Uterus (tissue), 3 donors: ENCODE measurements at regions not wholly inside any gene's neighbourhood (a gene's known extent, or its start where the extent isn't known, plus 50 kb on each side); places are given as distances from the start of the nearest gene placed in this dataset.
A peak's percentile ranks its signal among the peaks of the same experiment; 100 is the strongest.

Source experiments
- DNase-seq, 2 donors: peaks; one replicate each; pipeline ENCODE4 v3.0.0-alpha.2; 2019 to 2020
- H3K27ac ChIP-seq, 2 donors: fragments of 200-600 bp; sonication (generic); 1 replicate in 1 of 2; 2 replicates in 1 of 2; pipeline ENCODE4 v1.5.1; 2016 to 2018
- H3K27me3 ChIP-seq, 2 donors: fragments of 200-600 bp; sonication (generic); one replicate each; pipeline ENCODE4 v1.5.1; 2018 to 2019; ENCODE audit warnings: control low read depth in 1 of 2
- H3K36me3 ChIP-seq, 2 donors: fragments of 200-600 bp; sonication (generic); one replicate each; pipeline ENCODE4 v1.5.1; 2019; ENCODE audit warnings: control low read depth in 1 of 2
- H3K4me1 ChIP-seq, 2 donors: fragments of 200-600 bp; sonication (generic); one replicate each; pipeline ENCODE4 v1.5.1; 2018 to 2019; ENCODE audit warnings: control low read depth in 1 of 2
- H3K4me3 ChIP-seq, 2 donors: fragments of 200-600 bp; sonication (generic); 1 replicate in 1 of 2; 2 replicates in 1 of 2; pipeline ENCODE4 v1.5.1; 2018 to 2019; ENCODE audit warnings: mild to moderate bottlenecking in 1 of 2
- H3K9me3 ChIP-seq, 2 donors: fragments of 200-600 bp; sonication (generic); one replicate each; pipeline ENCODE4 v1.5.1; 2019; ENCODE audit warnings: control low read depth in 1 of 2
- CTCF ChIP-seq, 4 experiments: fragments of 200-600 bp in 2 of 4; fragments of 450-650 bp in 2 of 4; sonication (generic) in 2 of 4; IDR thresholded peaks; one replicate each; pipeline ENCODE4 v1.5.1; 2016 to 2019; ENCODE audit warnings: antibody characterized with exemption in 4 of 4, mild to moderate bottlenecking in 2 of 4, moderate library complexity in 1 of 4
- POLR2A ChIP-seq, 2 donors: fragments of 450-650 bp; IDR thresholded peaks; one replicate each; pipeline ENCODE4 v1.6.1; 2016; ENCODE audit warnings: antibody characterized with exemption in 2 of 2, mild to moderate bottlenecking in 1 of 2, moderate library complexity in 1 of 2
- intact Hi-C: fragments of 100-400 bp; cut with DNase I; formaldehyde crosslinking; loops from one replicate; pipeline ENCODE4 v1.15.1; 2023; ENCODE audit warnings: low total_unique reads
- donor health status: DM: yes; HTN: yes; CAD: no.

GRCh38 chr6:167759206-167759605, 67.5 kb upstream of the AFDN start:
- H3K27ac ChIP-seq: no peak overlapping the region
- H3K27me3 ChIP-seq: no peaks in the 10 kb centered on the region
- DNase-seq: no peak
- intact Hi-C loops: no loop called here
- H3K4me1 ChIP-seq: peaks cover 0 to 7% of the 10 kb centered on the region in 2 donors
- TF ChIP-seq POLR2A (IDR thresholded peaks at IDR 0.05): no peak
- TF ChIP-seq CTCF (IDR thresholded peaks at IDR 0.05): no peak
- no peak overlapping the region for H3K4me3 ChIP-seq
- no peaks in the 10 kb centered on the region for H3K36me3 ChIP-seq
- H3K9me3 ChIP-seq: no peaks in the 10 kb centered on the region

GRCh38 chr6:167759912-167760311, 66.8 kb upstream of the AFDN start:
- Histone ChIP-seq H3K4me3 (no peak overlapping the region), H3K4me1 (peaks cover 0 to 7% of the 10 kb centered on the region in 2 donors), H3K36me3 (no peaks in the 10 kb centered on the region), H3K27me3 (no peaks in the 10 kb centered on the region), H3K9me3 (no peaks in the 10 kb centered on the region), H3K27ac (no peak overlapping the region)
- intact Hi-C loops: no loop called here
- no peak for DNase-seq
- no peak for TF ChIP-seq POLR2A (IDR thresholded peaks at IDR 0.05)
- TF ChIP-seq CTCF (IDR thresholded peaks at IDR 0.05): no peak

GRCh38 chr6:167760979-167761793, 65.5 kb upstream of the AFDN start:
- no peaks in the 10 kb centered on the region for H3K9me3 ChIP-seq
- peak overlapping the region in 1 of 2 donors; percentile 33 for H3K27ac ChIP-seq
- no peak overlapping the region for H3K4me3 ChIP-seq
- H3K36me3 ChIP-seq: no peaks in the 10 kb centered on the region
- intact Hi-C loops: no loop called here
- H3K4me1 ChIP-seq: peaks cover 0 to 7% of the 10 kb centered on the region in 2 donors
- no peaks in the 10 kb centered on the region for H3K27me3 ChIP-seq
- TF ChIP-seq CTCF (IDR thresholded peaks at IDR 0.05) (no peak), POLR2A (IDR thresholded peaks at IDR 0.05) (no peak)
- DNase-seq: peak; percentile 48 to 59

- intact Hi-C loops: no loop called here
- DNase-seq: no peak
- Histone ChIP-seq H3K9me3 (no peaks in the 10 kb centered on the region), H3K36me3 (no peaks in the 10 kb centered on the region), H3K4me3 (no peak overlapping the region), H3K4me1 (peaks cover 0 to 7% of the 10 kb centered on the region in 2 donors), H3K27me3 (no peaks in the 10 kb centered on the region), H3K27ac (no peak overlapping the region)
- TF ChIP-seq POLR2A (IDR thresholded peaks at IDR 0.05): no peak
- TF ChIP-seq CTCF (IDR thresholded peaks at IDR 0.05): no peak
Observed at GRCh38 chr6:167761794-167762258, 64.9 kb upstream of the AFDN start.

- Histone ChIP-seq H3K4me3 (no peak overlapping the region), H3K36me3 (no peaks in the 10 kb centered on the region), H3K27ac (no peak overlapping the region), H3K4me1 (peaks cover 0 to 7% of the 10 kb centered on the region in 2 donors), H3K9me3 (no peaks in the 10 kb centered on the region), H3K27me3 (no peaks in the 10 kb centered on the region)
- DNase-seq: no peak
- intact Hi-C loops: no loop called here
- no peak for TF ChIP-seq POLR2A (IDR thresholded peaks at IDR 0.05)
- no peak for TF ChIP-seq CTCF (IDR thresholded peaks at IDR 0.05)
Observed at GRCh38 chr6:167762259-167762962, 64.3 kb upstream of the AFDN start.
